HG02678 (cell line): ENCODE measurements at regions not wholly inside any gene's neighbourhood (a gene's known extent, or its start where the extent isn't known, plus 50 kb on each side); places are given as distances from the start of the nearest gene placed in this dataset.
"Not testable (repeated sequence)": the region's sequence is repeated elsewhere in the genome, so short reads cannot be mapped to it uniquely, and the experiment has no call there.

Experiments
- ATAC-seq: cut with Tn5 transposase; IDR thresholded peaks from one replicate; pipeline ENCODE4 v1.9.1; 2021; ENCODE audit warnings: mild to moderate bottlenecking, moderate library complexity; ENCODE audit not compliant: unreplicated experiment

DNA sequence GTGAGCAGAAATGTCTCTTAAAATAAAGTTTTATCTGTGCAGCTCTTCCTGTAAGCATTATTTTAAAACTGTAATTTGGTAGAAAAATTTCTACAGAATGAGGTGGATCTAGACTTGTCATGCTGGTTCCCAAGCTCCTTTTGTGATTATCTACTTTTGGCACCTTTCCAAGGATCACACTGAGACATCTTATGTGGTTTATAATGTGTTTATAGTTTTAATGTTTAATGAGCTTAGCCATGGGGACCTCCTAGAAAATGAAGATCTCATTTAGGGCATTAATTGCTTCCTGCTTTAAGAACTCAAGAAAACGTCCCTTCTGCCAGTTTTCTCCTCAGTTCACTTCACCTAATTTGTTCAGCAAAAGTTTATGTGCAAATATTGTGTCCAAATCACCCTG lies 468.4 kb downstream of the SUCLG1 start:
- ATAC-seq: no peak

DNA sequence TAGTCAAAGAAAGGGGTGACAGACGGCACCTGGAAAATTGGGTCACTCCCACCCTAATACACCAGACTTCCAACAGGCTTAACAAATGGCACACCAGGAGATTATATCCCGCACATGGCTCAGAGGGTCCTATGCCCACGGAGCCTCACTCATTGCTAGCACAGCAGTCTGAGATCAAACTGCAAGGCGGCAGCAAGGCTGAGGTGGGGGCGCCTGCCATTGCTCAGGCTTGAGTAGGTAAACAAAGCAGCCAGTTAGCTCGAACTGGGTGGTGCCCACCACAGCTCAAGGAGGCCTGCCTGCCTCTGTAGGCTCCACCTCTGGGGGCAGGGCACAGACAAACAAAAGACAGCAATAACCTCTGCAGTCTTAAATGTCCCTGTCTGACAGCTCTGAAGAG lies 482.5 kb downstream of the SUCLG1 start:
- not testable (repeated sequence) for ATAC-seq

- no peak for ATAC-seq
Observed at GRCh38 chr2:83972128-83972527, 487.0 kb downstream of the SUCLG1 start.

GRCh38 chr2:83971547-83971946 lies 487.5 kb downstream of the SUCLG1 start:
- no peak for ATAC-seq

GRCh38 chr2:83970217-83970929 lies 488.7 kb downstream of the SUCLG1 start:
- no peak for ATAC-seq

DNA sequence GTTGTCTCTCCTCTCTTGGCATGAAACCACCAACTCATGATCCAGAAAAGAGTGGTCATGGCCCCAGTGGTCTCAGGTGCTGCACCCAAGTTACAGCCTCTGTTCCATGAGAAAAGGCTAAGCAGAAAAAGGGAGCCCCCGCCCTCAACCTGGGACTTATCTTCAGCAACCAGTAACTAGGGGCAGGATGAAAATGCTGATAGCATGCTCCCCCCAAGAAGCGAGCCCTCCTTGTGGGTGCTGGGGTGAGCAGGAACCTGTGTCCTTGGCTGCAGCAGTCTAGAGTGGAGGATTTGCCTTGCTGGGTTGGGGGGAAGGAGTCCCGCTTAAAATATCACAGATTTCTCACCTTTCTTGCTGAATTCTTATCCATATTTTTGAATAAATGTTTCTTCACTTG lies 490.0 kb downstream of the SUCLG1 start:
- no peak for ATAC-seq

GRCh38 chr2:83967854-83968253 lies 491.2 kb downstream of the SUCLG1 start:
- ATAC-seq: no peak

DNA sequence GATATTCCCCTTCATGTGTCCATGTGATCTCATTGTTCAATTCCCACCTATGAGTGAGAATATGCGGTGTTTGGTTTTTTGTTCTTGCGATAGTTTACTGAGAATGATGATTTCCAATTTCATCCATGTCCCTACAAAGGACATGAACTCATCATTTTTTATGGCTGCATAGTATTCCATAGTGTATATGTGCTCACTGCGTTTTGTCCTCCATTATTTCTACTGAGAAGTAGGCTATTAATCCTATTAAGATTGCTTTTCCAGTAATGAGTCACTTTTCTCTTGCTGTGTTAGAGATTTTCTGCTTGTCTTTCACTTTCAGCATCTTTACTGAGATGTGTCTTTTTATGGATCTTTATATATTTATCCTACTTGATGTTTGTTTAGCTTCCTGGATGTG lies 492.1 kb downstream of the SUCLG1 start:
- ATAC-seq: not testable (repeated sequence)

DNA sequence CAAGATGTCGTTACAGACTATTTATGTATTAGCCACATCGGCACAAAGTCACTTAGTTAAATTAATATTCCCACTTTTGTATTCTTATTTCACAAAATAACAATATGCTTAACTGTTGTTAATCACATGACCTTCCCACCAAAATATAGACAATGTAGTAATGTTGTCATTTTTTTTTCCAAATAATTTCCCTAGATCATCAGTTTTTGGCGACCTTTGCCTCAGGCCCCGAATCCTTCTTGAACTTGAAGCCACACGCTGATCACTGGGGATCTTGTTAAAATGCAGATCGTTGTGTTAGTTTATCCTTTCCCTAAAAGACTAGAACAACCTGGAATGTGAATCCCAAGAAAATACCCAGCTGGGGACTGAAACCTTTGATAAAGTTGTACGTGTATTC lies 497.6 kb downstream of the SUCLG1 start:
- no peak for ATAC-seq

GRCh38 chr2:83960371-83960770 lies 498.7 kb downstream of the SUCLG1 start:
- ATAC-seq: no peak

DNA sequence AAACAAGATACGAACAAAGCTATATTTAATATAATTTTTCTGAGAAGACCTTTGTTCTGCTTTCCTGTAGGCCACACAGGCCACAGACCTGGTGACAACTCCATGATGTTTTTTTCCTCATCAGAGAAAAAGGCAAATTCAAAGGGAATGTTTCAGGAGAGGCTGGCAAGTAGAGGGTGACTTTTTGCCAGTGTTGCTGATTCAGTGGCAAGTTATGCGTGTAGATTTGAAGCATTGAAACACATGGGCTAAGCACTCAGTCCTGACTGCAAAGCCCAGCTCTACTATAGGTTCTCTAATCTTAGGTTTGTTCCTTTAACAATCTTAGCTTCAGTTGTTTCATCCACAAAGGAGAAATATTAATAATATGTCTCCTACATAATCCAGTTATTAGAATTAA lies 499.8 kb downstream of the SUCLG1 start:
- ATAC-seq: no peak

- no peak for ATAC-seq
Observed at GRCh38 chr2:83956991-83957390, 502.1 kb downstream of the SUCLG1 start.

DNA sequence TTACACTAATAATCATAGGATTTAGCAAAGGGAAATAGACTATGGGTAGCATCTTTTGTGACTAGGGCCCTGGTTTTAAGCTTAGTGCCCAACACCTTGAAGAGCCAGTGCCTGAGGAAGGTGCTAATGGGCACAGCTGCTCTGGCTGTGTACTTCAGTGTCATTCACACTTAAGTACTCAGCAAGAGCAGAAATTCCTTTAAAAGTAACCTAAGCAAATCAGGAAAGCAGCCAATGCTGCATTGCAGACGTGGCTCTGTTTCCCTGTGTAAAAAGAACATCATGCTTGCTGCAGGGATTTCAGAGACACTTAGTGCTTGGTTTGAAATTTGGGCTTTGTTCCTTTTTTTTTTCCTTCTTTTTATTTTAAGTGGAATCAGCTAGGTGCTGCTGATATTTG lies 505.4 kb downstream of the SUCLG1 start:
- ATAC-seq: no peak

DNA sequence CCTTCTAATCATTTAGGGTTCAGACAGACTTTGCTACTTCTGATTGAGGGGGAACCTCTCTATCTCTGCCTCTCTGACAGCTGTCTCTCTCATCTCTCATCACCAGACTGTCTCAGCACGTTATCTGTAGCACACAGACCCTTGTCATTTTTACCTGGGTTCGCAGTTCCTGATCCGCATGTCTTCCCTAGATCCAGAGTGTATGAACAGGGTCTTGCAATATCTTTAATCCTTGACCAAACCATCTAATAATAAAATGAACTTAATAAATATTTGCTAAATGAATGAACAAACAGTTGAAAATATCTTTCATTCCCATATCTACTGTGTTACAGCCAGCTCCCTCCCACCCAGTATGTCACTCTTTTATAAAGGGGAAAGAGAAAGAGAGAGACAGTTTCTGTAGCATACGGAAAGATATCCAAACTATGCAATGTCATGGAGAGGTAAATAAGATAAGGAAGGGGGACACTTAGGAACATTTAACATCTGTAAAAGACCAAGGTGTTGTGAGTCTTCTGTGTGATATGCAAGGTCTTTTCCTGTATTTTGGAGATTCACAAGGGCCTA lies 507.6 kb downstream of the SUCLG1 start:
- no peak for ATAC-seq

GRCh38 chr2:83949361-83949760 lies 509.7 kb downstream of the SUCLG1 start:
- no peak for ATAC-seq

GRCh38 chr2:83944191-83944590 lies 514.9 kb downstream of the SUCLG1 start:
- ATAC-seq: no peak

- ATAC-seq: no peak
Observed at GRCh38 chr2:83943265-83943664, 515.8 kb downstream of the SUCLG1 start.

GRCh38 chr2:83941886-83942285 lies 517.2 kb downstream of the SUCLG1 start:
- no peak for ATAC-seq

DNA sequence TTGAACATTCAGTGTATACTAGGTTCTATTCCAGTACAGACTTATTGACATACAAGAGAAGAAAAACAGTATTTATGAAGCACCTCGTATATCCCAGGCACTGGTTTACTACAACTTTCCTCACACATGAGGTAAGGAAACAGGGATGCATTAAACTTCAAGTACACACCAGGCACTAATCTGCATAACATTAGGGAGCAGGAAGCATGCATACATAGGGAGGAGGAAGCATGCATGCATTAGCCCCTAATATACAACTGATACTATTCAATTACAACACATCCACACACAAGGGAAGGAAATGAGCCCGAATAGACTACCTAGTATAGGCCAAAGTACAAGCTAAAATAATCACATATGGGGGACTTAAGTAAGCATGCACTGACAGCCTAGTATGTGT lies 525.3 kb downstream of the SUCLG1 start:
- ATAC-seq: no peak

DNA sequence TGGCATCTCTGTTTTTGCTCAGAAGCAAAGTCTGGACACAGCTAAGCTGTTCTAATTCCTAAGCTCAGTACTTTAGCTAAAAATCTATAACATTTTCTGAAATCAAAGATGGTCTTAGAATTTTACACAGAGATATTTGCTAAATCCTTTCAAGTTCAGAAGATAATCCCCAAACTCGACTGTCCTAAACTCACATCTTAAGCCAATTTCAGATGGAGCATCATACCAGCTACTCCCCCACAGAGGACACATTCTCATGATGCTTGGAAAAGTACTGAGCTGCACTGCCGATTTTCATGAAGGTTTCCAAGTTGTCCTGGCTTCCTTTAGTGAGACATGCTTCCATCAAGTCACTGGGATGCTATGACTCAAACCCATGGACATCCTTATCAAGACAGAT lies 535.5 kb downstream of the SUCLG1 start:
- no peak for ATAC-seq

- no peak for ATAC-seq
Observed at GRCh38 chr2:83916559-83916958, 542.5 kb downstream of the SUCLG1 start.

DNA sequence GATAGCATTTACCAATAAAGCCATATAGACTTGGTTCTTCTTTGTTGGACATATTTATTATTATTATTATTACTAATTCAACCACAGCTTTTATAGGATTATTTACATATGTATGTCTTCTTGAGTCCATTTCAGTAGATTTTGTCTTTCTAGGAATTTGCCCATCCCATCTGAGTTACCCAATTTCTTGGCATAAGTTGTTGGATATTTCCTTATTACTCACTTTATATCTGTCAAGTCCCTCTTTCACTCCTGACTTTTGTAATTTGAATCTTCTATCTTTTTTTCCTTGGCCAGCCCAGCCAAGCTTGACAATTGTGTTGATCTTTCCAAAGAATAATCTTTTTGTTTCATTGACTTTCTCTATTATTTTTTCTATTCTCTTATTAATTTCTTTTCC lies 543.7 kb downstream of the SUCLG1 start:
- ATAC-seq: no peak

- no peak for ATAC-seq
Observed at GRCh38 chr2:83908750-83909149, 550.3 kb downstream of the SUCLG1 start.
